GM21723 (cell line): ENCODE measurements at regions not wholly inside any gene's neighbourhood (a gene's known extent, or its start where the extent isn't known, plus 50 kb on each side); places are given as distances from the start of the nearest gene placed in this dataset.

Source experiments
- ATAC-seq: cut with Tn5 transposase; IDR thresholded peaks from one replicate; pipeline ENCODE4 v1.9.1; 2021; ENCODE audit warnings: mild to moderate bottlenecking, moderate library complexity; ENCODE audit not compliant: unreplicated experiment

DNA sequence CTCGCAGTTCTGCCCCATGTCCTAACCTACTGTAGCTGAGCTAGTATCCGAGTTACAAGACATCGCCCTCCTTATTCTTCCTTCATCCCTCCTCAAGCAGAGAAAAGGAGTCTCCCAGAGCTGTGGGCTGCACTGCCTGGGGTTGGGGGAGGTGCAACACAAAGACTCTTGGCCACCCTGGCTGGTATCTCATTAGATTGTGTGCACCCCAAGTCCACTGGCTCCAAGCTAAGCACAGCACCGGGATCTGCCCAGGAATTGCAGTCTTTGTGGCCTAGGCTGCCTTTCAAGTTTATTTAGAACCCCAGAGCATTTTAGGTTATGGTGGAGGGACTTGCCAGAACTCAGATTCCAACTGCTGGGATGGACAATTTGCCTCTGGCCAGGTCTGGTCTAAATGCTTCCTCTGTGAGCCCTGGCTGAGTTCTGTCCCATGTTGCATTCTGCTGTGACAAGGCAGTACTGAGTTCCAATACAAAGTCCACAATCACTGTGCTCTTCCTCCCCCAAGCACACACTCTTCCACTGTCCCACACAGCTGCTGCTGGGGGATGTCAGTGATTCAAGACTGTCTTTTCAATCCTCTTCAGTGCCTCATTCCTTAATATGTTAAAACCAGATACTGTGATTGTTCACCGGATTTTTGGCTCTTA is 169.6 kb upstream of the CLEC14A start:
- no peak for ATAC-seq

DNA sequence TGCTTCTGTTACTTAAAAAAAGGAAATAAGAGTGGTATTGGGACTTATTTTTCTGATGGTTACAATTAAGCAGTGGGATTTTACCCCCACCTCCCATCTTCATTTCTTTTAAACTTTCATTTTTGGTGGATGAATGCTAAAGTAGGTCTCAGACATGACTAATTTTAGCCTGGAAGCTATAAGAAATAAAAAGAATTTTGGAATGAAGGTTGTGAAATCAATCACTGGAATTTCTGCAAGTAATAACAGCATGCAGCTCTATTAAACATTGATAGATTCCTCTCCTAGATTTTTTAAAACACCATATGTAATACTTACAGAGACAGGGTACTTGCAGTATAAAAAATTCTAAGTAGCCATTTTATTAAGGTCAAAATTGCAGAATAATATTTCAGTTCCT is 164.2 kb upstream of the CLEC14A start:
- no peak for ATAC-seq

- ATAC-seq = no peak
Observed at GRCh38 chr14:38419579-38419978, 163.7 kb upstream of the CLEC14A start.

GRCh38 chr14:38412654-38413053 is 156.8 kb upstream of the CLEC14A start:
- no peak for ATAC-seq

DNA sequence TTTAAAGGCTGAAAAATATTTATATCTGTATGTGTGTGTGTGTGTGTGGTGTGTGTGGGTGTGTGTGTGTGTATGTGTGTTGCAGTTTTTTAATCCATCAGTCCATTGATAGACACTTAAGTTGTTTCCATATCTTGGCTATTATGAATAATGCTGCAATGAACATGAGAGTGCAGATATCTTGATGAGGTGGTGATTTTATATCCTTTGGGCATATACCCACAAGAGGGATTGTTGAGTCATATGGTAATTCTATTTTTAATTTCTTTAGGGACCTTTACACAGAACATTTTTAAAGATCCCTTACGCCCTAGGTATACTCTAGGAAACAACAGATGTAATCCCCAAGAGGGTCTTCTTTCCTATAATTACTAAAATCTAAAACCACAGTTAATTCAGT is 154.5 kb upstream of the CLEC14A start:
- no peak for ATAC-seq

- no peak for ATAC-seq
Observed at GRCh38 chr14:38409071-38409705, 153.3 kb upstream of the CLEC14A start.

DNA sequence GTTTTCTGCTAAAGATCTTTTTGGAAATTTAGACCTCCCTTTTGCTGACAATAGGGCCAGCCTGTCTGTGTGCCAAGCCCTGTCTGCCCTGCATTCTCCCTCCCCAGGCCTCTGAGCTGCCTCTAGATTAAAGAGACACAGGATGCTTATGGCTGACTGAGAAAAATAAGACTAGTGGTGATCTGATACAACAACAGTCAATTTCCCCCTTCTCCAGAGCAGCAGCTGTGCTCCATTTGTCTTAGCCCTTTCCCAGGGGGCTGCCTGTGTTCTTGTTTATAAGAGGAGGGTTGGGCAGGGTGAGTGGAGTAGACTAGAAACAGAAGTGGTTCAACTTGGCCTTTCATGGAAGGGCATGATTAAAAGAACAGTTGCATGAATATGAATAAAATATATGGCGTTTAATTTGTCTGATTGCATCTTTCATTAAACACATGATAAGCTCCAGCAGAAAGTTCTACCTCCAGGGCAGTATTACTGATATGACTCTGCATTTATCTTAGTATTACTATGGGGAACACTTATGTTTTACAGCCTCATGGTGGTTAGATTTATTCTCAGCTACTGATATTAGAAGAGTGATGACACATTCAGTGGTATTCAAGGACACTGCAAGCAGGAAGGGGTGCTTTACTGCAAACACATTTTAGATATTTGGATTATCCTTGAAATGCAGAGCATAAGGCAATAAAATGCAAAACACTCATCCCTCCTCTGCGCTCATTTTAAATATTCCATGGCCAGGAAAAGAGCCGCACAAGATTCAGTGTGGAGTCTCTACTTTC is 150.2 kb upstream of the CLEC14A start:
- no peak for ATAC-seq

DNA sequence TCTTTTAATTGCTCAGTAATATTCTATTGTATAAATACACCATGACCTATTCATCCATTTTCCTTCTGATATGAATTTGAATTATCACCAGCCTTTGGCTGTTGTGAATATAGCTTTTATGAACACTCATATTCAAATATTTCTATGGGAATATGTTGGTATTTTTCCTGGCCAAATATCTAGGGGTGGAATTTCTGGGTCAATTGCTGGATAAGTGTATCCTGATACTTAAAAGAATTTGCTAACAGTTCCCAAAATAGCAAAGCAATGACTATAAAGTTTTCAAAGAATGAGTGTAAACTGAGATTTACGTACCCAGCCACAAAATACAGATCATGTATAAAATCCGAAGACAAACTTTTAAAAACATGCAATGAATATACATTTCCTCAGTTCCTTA is 148.7 kb upstream of the CLEC14A start:
- ATAC-seq = no peak

- ATAC-seq = no peak
Observed at GRCh38 chr14:38404100-38404541, 148.2 kb upstream of the CLEC14A start.

- ATAC-seq = no peak
Observed at GRCh38 chr14:38400751-38401150, 144.9 kb upstream of the CLEC14A start.

DNA sequence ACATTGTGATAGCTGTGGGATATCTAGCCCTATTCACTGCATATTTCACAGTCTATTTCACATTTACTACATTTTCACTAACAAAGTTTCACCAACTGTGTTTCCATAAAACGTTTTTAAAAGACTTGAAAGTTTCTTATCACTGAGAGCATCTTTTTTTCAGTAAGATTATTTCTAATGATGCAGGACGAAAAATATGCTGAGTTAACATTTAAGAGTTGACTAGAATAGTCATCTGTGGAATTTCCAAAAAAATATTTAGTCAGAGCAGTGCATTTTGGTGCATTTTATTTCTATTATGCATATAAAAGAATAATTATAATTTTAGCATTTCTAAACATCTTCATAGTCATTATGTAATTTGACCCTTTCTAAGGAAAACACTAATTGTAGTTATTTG is 143.8 kb upstream of the CLEC14A start:
- no peak for ATAC-seq

GRCh38 chr14:38394767-38395166 is 138.9 kb upstream of the CLEC14A start:
- ATAC-seq = no peak

GRCh38 chr14:38394064-38394463 is 138.2 kb upstream of the CLEC14A start:
- no peak for ATAC-seq

- ATAC-seq = no peak
Observed at GRCh38 chr14:38391334-38391733, 135.4 kb upstream of the CLEC14A start.

DNA sequence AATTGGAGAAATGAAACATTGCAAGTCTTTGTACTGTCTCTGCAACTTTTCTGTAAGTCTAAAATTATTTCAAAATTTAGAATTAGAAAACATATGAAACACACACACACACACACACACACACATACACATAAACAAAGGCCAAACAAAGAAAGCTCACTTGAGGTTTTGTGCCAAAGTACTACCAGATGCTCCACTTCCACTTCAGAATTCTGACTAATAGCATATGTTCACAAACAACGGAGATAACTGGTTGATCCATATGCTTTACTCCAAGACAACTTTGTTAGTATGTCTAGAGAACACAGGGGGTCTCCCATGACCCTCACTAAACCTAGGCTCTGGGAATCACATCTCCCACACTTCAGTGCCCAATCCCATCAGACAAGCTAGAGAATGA is 133.8 kb upstream of the CLEC14A start:
- ATAC-seq = no peak

DNA sequence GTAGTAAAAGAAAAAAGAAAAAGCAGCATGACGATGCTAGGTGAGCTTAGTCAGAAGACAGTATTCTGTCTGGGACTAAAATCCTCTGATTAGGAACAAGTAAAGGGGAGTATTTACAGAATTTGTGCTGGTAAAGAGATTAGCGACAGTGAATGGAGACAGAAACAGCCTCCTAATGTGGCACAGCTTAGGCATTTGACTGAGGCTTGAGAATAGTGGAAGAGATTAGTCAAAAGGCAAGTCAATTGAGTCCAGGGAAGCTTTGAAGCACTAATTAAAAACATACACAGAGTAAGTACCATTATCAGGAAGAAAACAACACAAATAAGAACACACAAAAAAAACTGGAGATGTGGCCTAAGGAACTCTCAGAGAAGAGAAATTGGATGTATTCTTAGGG is 131.9 kb upstream of the CLEC14A start:
- no peak for ATAC-seq

DNA sequence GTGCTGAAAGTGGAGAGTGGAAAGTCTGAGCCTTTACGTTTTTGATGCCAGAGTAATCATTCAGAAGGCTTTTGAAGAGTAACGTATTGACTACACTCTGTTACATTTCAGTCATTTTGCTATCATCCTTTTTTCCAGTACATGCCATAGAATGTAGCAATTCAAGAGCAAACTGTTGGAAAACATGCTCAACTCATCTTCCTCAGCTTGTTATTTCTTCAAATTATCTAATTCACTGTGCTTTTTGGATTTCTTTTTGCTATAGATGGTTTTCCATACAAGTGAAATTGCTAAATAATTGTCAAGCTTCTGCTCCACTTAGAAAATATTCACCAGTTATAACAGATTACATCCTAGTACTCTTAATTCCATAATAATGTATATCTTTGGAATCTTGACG is 129.9 kb upstream of the CLEC14A start:
- ATAC-seq = no peak

- no peak for ATAC-seq
Observed at GRCh38 chr14:38385343-38385742, 129.4 kb upstream of the CLEC14A start.

- no peak for ATAC-seq
Observed at GRCh38 chr14:38384741-38385140, 128.8 kb upstream of the CLEC14A start.

DNA sequence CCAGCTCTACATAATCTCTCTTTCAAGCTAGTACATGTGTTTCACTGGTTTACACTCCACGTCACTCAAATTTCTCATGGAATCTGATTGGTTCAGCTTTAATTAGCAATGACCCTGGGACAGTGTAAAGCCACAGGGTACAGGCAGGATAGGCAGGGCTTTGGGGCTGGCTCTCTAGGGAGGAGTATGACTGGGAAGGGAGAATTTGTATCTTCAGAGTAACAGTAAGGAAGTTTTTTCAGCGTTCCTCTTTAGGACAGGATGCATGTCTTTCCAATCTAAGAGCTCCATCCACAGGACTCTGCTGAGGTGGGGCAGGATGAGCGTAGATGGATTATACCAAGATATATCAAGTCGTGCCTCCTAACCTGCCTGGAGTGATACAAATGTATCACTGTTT is 112.0 kb upstream of the CLEC14A start:
- no peak for ATAC-seq

- no peak for ATAC-seq
Observed at GRCh38 chr14:38366374-38366773, 110.5 kb upstream of the CLEC14A start.

DNA sequence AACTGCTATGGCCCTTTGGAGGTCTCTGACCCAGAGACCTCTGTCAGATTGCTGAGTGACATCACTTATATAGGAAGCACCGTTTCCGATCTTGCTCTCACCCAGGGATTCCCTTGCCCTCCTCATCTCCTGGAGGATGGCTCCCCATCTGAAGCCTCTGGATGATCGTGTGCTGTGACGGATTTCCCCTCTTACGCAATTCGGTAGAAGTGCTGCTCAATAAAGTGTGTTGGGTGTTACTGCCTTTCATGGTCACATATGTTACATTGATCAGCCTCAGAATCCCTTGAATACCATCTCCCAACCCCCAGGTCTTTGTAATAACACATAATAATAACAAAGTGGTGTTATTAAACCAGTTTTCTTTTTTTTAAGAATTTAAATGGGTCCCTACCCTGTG is 107.3 kb upstream of the CLEC14A start:
- ATAC-seq = no peak
